Inflammatory macrophage treated with lipopolysaccharide for 4 hours (primary cell): ENCODE measurements at regions not wholly inside any gene's neighbourhood (a gene's known extent, or its start where the extent isn't known, plus 50 kb on each side); places are given as distances from the start of the nearest gene placed in this dataset.
"Not testable (repeated sequence)": the region's sequence is repeated elsewhere in the genome, so short reads cannot be mapped to it uniquely, and the experiment has no call there.

Experiments
- DNase-seq: peaks from one replicate; pipeline ENCODE4 v3.0.0-alpha.2; 2020

- DNase-seq: no peak
These were observed 73.9 kb downstream of the RMI1 start for GRCh38 chr9:84054341-84055010.

- DNase-seq: no peak
These were observed 77.1 kb downstream of the RMI1 start for GRCh38 chr9:84057662-84058061.

GRCh38 chr9:84059936-84060335 lies 79.3 kb downstream of the RMI1 start:
- no peak for DNase-seq

GRCh38 chr9:84061613-84062193 lies 81.1 kb downstream of the RMI1 start:
- DNase-seq: no peak

DNA sequence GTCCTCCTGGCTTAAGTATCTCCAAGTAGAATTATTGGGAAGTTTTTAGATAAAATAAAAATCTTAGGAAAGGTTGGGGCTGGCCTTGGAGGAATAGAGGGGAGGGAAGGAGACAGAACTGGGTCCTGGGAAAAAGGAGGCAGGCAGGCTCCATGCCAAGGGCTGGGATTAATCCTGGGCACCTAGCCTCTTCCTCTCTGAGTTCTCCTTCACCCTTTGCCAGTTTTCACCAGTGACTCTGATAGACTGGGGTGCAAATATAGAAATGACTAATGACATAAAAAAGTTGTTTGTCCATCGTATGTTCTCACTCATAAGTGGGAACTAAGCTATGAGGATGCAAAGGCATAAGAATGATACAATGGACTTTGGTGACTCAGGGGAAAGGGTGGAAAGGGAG lies 81.9 kb downstream of the RMI1 start:
- no peak for DNase-seq

DNA sequence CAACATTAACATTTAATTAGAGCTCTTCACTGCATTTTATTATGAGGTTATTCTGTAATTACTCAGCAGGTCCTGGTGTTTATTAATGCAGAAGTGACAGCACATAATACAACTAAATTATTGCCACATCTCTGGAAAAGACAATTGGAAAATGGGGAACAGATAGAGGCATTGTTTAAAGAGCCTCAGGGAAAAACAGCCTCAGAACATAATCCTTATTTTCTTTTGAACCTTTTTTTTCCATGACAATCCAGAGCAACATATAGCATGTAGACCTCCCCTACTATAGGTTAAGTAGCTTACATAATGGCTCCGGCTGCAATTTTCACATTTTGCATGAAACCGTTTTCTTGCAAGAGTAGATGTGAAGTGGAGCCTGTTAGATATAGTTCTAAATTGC lies 87.2 kb downstream of the RMI1 start:
- no peak for DNase-seq

DNA sequence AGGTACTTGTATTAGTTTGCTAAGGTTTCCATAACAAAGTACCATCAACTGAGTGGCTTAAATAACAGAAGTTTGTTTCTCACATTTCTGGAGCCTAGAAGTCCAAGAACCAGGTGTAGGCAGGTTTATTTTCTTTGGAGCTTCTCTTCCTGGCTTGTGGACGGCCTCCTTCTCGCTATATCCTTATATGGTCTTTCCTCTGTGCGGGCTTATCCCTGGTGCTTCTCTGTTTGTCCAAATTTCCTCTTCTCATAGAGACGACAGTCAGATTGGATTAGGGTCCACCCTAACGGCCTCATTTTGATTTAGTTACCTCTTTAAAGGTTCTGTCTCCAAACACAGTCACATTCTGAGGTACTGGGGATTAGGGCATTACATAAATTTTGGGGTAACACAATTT lies 88.3 kb downstream of the RMI1 start:
- no peak for DNase-seq

- no peak for DNase-seq
These were observed 90.0 kb downstream of the RMI1 start for GRCh38 chr9:84070590-84070989.

GRCh38 chr9:84072621-84073180 lies 92.1 kb downstream of the RMI1 start:
- no peak for DNase-seq

DNA sequence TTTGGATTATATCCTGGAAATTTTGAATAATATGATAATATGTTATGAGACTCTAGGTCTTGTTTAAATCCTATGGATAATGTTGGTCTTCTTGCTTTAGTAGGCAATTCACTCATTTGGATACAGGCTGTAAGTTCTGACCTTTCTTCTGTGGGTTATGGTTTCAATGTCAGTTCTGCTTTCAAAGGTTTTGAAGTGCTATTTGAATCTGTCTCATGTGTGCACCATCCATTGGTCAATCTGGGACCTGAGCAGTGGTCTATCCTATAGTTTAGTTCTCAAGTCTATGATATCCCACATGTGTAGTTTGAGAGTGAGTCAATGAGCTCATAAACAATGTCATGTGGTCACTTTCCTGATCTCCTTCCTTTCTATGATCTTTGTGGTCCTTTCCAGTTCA lies 94.4 kb downstream of the RMI1 start:
- no peak for DNase-seq

- DNase-seq: no peak
These were observed 95.8 kb downstream of the RMI1 start for GRCh38 chr9:84076384-84076783.

DNA sequence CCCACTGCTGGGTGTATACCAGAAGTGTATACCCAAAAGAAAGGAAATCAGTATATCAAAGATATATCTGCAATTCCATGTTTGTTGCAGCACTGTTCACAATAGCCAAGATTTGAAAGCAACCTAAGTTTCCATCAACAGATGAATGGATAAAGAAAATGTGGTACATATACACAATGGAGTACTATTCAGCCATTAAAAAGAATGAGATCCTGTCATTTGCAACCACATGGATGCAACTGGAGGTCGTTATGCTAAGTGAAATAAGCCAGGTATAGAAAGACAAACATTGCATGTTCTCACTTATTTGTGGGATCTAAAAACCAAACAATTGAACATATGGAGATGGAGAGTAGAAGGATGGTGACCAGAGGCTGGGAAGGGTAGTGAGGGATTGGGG lies 97.2 kb downstream of the RMI1 start:
- DNase-seq: not testable (repeated sequence)

- peak; percentile 0 for DNase-seq
These were observed 99.4 kb downstream of the RMI1 start for GRCh38 chr9:84079994-84080393.

- no peak for DNase-seq
These were observed 121.5 kb downstream of the RMI1 start for GRCh38 chr9:84101964-84102632.

DNA sequence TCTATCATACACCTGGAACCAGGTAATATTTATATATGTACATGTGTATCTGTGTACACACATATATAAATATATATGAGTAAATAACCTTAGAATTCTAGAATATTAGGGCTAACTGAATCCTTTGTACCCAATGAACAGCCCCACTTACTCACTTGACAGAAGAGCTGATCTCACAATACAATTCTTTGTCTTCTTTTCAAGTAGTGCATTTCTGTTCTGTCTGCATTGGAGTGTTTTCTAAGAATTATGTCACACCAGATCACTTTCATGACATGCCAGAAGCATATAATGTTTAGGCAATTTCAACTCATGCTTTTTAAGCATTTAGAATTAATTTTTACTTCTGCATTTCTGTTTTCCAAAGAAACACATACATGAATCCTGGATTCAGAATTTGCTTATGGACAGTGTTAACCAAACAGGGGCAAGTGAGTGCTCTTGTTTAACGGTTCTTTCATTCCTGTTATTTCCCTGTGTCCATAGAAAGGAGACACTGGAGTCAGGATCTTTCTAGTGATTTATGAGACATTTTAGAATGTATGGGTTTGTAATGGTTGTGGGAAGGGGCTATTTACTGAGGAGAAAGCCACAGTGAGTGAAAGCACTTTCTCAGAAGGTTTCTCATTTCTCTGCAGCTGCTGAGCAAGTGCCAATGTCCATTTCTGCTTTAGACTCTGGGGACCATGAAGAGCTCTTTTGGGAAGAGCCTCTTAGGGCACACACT lies 123.2 kb downstream of the RMI1 start:
- DNase-seq: no peak

DNA sequence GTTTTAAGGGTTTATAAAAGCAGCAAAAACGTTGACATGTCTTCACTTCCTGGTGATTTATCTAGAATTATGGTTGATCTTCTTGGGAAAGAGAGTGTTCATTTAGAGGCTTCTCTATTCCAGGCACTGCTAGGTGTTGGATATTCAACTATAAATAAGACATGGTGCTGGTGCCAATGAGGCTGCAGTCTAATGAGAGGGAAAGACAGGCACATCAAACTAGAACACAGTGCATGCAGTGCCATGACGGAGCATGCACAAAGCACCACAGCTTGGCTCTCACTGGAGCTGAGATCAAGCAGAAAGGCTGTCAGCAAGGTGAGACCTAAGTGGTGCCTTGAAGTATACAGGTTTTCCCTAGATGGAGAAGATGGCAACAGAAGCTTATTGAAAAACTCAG lies 126.5 kb downstream of the RMI1 start:
- DNase-seq: no peak

GRCh38 chr9:84107995-84108394 lies 127.4 kb downstream of the RMI1 start:
- DNase-seq: no peak

DNA sequence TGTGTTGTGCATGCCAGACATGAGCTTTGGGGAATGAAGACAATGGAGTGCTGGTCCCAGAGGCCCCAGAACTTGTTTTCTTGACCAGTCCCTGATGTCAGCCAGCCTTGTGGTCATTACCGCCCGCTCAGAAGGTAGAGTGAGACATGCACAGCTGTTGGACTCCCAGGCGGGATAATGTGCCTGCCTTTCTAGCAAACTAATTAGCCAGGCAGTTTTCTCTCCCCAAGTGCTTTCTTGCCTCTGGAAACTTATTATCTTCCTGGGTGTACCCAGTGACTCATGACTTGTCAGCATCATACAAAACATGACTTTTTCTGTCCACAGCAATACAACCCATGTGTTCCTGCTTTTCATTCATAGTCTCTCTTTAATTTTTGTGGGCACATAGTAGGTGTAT lies 131.1 kb downstream of the RMI1 start:
- no peak for DNase-seq

GRCh38 chr9:84121991-84122523 lies 141.5 kb downstream of the RMI1 start:
- no peak for DNase-seq

DNA sequence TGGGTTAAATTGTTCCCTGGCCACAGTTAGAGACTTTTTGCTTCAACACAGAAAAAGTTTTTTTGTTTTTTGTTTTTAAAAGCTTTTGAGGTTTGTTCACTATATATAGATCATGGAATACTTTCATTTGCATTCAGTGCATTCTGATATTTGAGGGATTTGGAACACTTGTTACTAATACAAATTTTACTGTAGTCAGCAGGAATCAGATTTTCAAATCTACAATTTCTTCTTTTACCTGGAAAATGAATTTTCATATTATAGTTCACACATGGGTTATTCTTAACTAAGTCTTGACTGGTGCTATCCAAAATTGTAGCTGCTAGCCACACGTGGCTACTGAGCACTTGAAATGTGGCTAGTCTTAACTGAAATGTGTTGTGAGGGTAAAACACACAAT lies 142.0 kb downstream of the RMI1 start:
- DNase-seq: no peak

DNA sequence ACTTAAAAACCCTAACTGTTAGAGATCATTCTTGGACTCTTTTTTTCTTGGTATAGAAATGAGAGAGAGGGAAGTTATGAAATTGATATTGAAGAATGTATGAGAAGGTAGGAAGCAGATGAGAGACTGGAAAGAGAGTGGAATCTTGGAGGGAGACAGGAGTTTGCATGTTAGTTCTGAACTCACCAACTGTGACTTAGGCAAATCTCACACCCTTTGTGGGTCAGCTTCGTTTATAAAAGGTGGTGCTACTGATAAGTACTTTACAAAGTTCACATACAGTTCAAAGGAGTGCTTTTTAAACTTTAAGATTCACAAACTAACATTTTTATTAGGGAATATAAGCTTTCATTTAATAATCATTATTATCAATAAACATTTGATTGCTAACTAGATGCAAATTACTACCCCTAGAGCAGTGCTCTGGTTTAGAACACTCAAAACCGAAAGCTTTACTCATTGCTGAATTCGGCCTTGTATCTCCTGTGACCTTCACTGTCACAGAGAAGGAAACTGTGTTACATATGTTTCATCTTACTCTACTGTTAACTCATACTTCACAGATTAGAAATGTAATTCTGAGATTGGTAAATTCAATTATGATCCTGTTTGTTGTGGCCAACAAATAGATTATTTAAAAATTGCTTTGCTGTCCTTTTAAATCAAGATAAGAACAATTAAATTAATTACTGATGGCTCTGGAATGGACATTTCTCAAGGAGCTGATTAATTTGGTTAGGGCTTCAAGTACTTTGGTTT lies 143.2 kb downstream of the RMI1 start:
- DNase-seq: no peak

DNA sequence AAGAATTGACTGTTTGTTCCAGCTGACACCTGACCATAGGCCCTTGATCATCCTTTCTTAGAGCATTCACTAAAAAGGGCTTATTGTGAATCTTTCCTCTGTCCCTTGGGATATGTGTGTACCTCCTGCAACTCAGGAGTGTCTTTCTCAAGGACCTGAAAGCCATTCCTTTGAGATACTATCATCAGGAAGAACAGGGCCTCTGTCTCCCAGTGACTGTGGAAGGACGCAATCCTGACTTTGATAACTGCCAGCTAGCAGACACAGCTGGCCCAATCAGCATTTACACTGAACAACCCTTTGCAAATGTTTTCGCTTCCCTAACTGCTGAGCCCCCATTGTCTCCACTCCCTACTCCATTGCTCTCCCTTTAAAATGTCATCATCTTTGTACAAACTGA lies 144.4 kb downstream of the RMI1 start:
- DNase-seq: no peak

DNA sequence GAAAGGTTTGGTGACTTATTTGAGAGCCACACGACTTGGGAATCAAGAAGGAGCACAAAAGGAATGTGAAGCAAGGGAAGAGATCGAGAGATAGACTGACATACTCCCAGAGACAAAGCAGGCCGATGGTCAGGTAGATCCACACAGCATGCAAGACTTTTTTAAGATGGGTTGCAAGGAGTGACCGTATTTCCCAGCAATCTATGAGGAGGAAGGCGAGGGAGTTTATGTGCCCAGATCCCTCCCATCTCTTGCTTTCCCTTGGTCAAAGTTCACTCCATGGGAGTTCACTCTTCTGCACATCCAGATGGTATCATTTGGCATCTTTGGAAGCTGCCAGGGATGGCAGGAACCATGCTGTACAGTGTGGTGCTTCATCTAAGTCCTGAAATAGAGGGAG lies 148.9 kb downstream of the RMI1 start:
- no peak for DNase-seq
